ENCODE measurements at regions not wholly inside any gene's neighbourhood (a gene's known extent, or its start where the extent isn't known, plus 50 kb on each side); places are given as distances from the start of the nearest gene placed in this dataset.

GRCh38 chr7:67878808-67879207 is 882.2 kb downstream of the TYW1 start:
- Histone ChIP-seq H3K4me3 (ENCODE audit: insufficient read depth, low read depth, low read length) (no peak overlapping the region), H3K56ac (ENCODE audit: extremely low read depth, insufficient read depth, low read length) (no peak overlapping the region), H3K23ac (ENCODE audit: low read depth, low read length) (no peak overlapping the region), H2AFZ (replicated peaks; ENCODE audit: low read length, poor library complexity) (no peak overlapping the region), H2AK5ac (ENCODE audit: low read depth, low read length) (no peak overlapping the region), H3K9me3 (ENCODE audit: control insufficient read depth, insufficient read depth, low read length) (peaks cover 8% of the 10 kb centered on the region), H2BK20ac (ENCODE audit: low read depth, low read length) (no peak overlapping the region), H3K4me1 (ENCODE audit: control insufficient read depth, insufficient read depth, low read length) (no peaks in the 10 kb centered on the region), H4K91ac (ENCODE audit: insufficient read depth, low read depth, low read length) (no peak overlapping the region), H3K18ac (ENCODE audit: low read depth, low read length) (no peak overlapping the region), H3K36me3 (ENCODE audit: control insufficient read depth, insufficient read depth, low read length) (no peaks in the 10 kb centered on the region), H3K14ac (replicated peaks; ENCODE audit: low read depth, low read length) (no peak overlapping the region), H3K9ac (ENCODE audit: low read depth, low read length) (no peak overlapping the region), H3K4me2 (ENCODE audit: low read depth, low read length) (no peak overlapping the region), H3K27ac (ENCODE audit: insufficient read depth, low read length) (no peak overlapping the region), H2AK9ac (replicated peaks; ENCODE audit: low read depth, low read length, poor library complexity) (no peak overlapping the region), H3K27me3 (ENCODE audit: control insufficient read depth, insufficient read depth, low read length) (no peaks in the 10 kb centered on the region), H2BK120ac (ENCODE audit: low read depth, low read length) (no peak overlapping the region), H4K8ac (ENCODE audit: low read depth in 2 of 2, low read length in 2 of 2) (no peak overlapping the region), H2BK5ac (ENCODE audit: low read depth, low read length, poor library complexity, severe bottlenecking) (no peak overlapping the region), H4K20me1 (ENCODE audit: insufficient read depth, low read length) (no peaks in the 10 kb centered on the region), H2BK15ac (ENCODE audit: low read depth, low read length) (no peak overlapping the region), H3K4ac (ENCODE audit: low read depth, low read length) (no peak overlapping the region), H3K9me1 (ENCODE audit: insufficient read depth, low read length) (no peaks in the 10 kb centered on the region), H3K79me1 (ENCODE audit: low read depth in 1 of 2, low read length in 2 of 2) (no peaks in the 10 kb centered on the region), H4K5ac (ENCODE audit: low read depth, low read length) (no peak overlapping the region)
- in situ Hi-C loops (cut with MboI; ENCODE audit: low sequenced_read_pairs) (no loop called here), dilution Hi-C loops (cut with HindIII; ENCODE audit: low sequenced_read_pairs, unreplicated experiment) (no loop called here), intact Hi-C loops (cut with micrococcal nuclease) (no loop called here)
- CTCF ChIA-PET, result no interaction called here
- WGBS, 2 experiments (ENCODE audit: extremely low coverage in 2 of 2, insufficient read length in 1 of 2), result 80% methylated on average over 1 of the region's 8 CpGs; no CpG with 5 or more reads in 1 of the 2 experiments
- DNase-seq (no peak), ATAC-seq (ENCODE audit: low read depth) (no peak)
- POLR2A ChIA-PET (ENCODE audit: unreplicated experiment), result no interaction called here
- no peak for TF ChIP-seq MXI1 (IDR thresholded peaks at IDR 0.05; ENCODE audit: borderline replicate concordance, low read depth, low read length)
- TF ChIP-seq CHD1 (IDR thresholded peaks at IDR 0.05; ENCODE audit: low read depth, low read length), result no peak
- no peak for TF ChIP-seq MAFK (IDR thresholded peaks at IDR 0.05; ENCODE audit: low read depth, low read length)
- TF ChIP-seq BHLHE40 (IDR thresholded peaks at IDR 0.05; ENCODE audit: low read depth, low read length), result no peak
- TF ChIP-seq ELK1 (IDR thresholded peaks at IDR 0.05; ENCODE audit: borderline replicate concordance, low read depth, low read length), result no peak
- no peak for TF ChIP-seq CTCF (conservative IDR thresholded peaks at IDR 0.05; ENCODE audit: low read depth, low read length)
- no peak for TF ChIP-seq RAD21 (IDR thresholded peaks at IDR 0.05; ENCODE audit: low read length)
- TF ChIP-seq SMC3 (IDR thresholded peaks at IDR 0.05; ENCODE audit: low read depth, low read length), result no peak
- no peak for TF ChIP-seq RCOR1 (IDR thresholded peaks at IDR 0.05; ENCODE audit: insufficient replicate concordance, low read length)
- no peak for TF ChIP-seq MAZ (IDR thresholded peaks at IDR 0.05; ENCODE audit: borderline replicate concordance, low read depth, low read length)
- no peak for TF ChIP-seq NFE2L2 (IDR thresholded peaks at IDR 0.05; ENCODE audit: low read depth, low read length)
- TF ChIP-seq RFX5 (IDR thresholded peaks at IDR 0.05; ENCODE audit: low read depth, low read length), result no peak
- TF ChIP-seq CEBPB (IDR thresholded peaks at IDR 0.05; ENCODE audit: low read depth, low read length), result no peak
- BruUV-seq (replicated peaks), result no TSS peak

All from IMR-90 (cell line).